ENCODE measurements at regions not wholly inside any gene's neighbourhood (a gene's known extent, or its start where the extent isn't known, plus 50 kb on each side); places are given as distances from the start of the nearest gene placed in this dataset.

GRCh38 chr10:58102897-58103296 lies 164.8 kb downstream of the IPMK start:
- TF ChIP-seq CTCF (IDR thresholded peaks at IDR 0.05), result no peak
- no peak for TF ChIP-seq EZH2 (IDR thresholded peaks at IDR 0.05; ENCODE audit: borderline replicate concordance, insufficient read depth, low read depth, low read length, poor library complexity, severe bottlenecking)
